ENCODE measurements at regions not wholly inside any gene's neighbourhood (a gene's known extent, or its start where the extent isn't known, plus 50 kb on each side); places are given as distances from the start of the nearest gene placed in this dataset.

- Histone ChIP-seq H3K9me3 (ENCODE audit: control insufficient read depth in 2 of 2, insufficient read depth in 1 of 2, low read depth in 1 of 2, low read length in 1 of 2) (no peaks in the 10 kb centered on the region), H3K27ac (ENCODE audit: low read depth in 1 of 3, low read length in 2 of 3) (no peak overlapping the region), H3K36me3 (ENCODE audit: control insufficient read depth in 3 of 3, insufficient read depth in 2 of 3, low read depth in 1 of 3, low read length in 3 of 3) (no peaks in the 10 kb centered on the region), H3K4me1 (ENCODE audit: control insufficient read depth in 3 of 3, insufficient read depth in 2 of 3, low read depth in 1 of 3, low read length in 2 of 3) (no peaks in the 10 kb centered on the region), H3K4me3 (ENCODE audit: low read depth in 1 of 3, low read length in 3 of 3) (no peak overlapping the region), H3K27me3 (ENCODE audit: control insufficient read depth in 3 of 3, insufficient read depth in 3 of 3, low read length in 3 of 3) (no peaks in the 10 kb centered on the region)
- DNase-seq, result no peak
- FAIRE-seq, result no peak
Measured at GRCh38 chr1:60415696-60416095, 342.1 kb upstream of the C1orf87 start.

GRCh38 chr1:60413091-60413490 is 339.5 kb upstream of the C1orf87 start:
- H3K36me3 ChIP-seq (ENCODE audit: control insufficient read depth in 3 of 3, insufficient read depth in 2 of 3, low read depth in 1 of 3, low read length in 3 of 3), result no peaks in the 10 kb centered on the region
- 60 to 87% (median 72%) methylated on average over 1 of the region's 1 CpG for WGBS, 3 donors
- no peak overlapping the region for H3K27ac ChIP-seq (ENCODE audit: low read depth in 1 of 3, low read length in 2 of 3)
- no peaks in the 10 kb centered on the region for H3K4me1 ChIP-seq (ENCODE audit: control insufficient read depth in 3 of 3, insufficient read depth in 2 of 3, low read depth in 1 of 3, low read length in 2 of 3)
- no peaks in the 10 kb centered on the region for H3K27me3 ChIP-seq (ENCODE audit: control insufficient read depth in 3 of 3, insufficient read depth in 3 of 3, low read length in 3 of 3)
- no peak for DNase-seq
- H3K4me3 ChIP-seq (ENCODE audit: low read depth in 1 of 3, low read length in 3 of 3), result no peak overlapping the region
- no peak for FAIRE-seq
- no peaks in the 10 kb centered on the region for H3K9me3 ChIP-seq (ENCODE audit: control insufficient read depth in 2 of 2, insufficient read depth in 1 of 2, low read depth in 1 of 2, low read length in 1 of 2)

GRCh38 chr1:60411591-60411990 is 338.0 kb upstream of the C1orf87 start:
- H3K4me3 ChIP-seq (ENCODE audit: low read depth in 1 of 3, low read length in 3 of 3), result no peak overlapping the region
- no peaks in the 10 kb centered on the region for H3K4me1 ChIP-seq (ENCODE audit: control insufficient read depth in 3 of 3, insufficient read depth in 2 of 3, low read depth in 1 of 3, low read length in 2 of 3)
- DNase-seq, result no peak
- H3K9me3 ChIP-seq (ENCODE audit: control insufficient read depth in 2 of 2, insufficient read depth in 1 of 2, low read depth in 1 of 2, low read length in 1 of 2), result no peaks in the 10 kb centered on the region
- FAIRE-seq, result no peak
- H3K36me3 ChIP-seq (ENCODE audit: control insufficient read depth in 3 of 3, insufficient read depth in 2 of 3, low read depth in 1 of 3, low read length in 3 of 3), result no peaks in the 10 kb centered on the region
- no peaks in the 10 kb centered on the region for H3K27me3 ChIP-seq (ENCODE audit: control insufficient read depth in 3 of 3, insufficient read depth in 3 of 3, low read length in 3 of 3)
- H3K27ac ChIP-seq (ENCODE audit: low read depth in 1 of 3, low read length in 2 of 3), result no peak overlapping the region
- WGBS, 3 donors, result 38 to 54% (median 49%) methylated on average over 2 of the region's 2 CpGs

GRCh38 chr1:60402816-60403215 is 329.2 kb upstream of the C1orf87 start:
- Histone ChIP-seq H3K27ac (ENCODE audit: low read depth in 1 of 3, low read length in 2 of 3) (no peak overlapping the region), H3K27me3 (ENCODE audit: control insufficient read depth in 3 of 3, insufficient read depth in 3 of 3, low read length in 3 of 3) (peaks cover 0 to 4% (median 0%) of the 10 kb centered on the region in 3 donors), H3K4me3 (ENCODE audit: low read depth in 1 of 3, low read length in 3 of 3) (no peak overlapping the region), H3K36me3 (ENCODE audit: control insufficient read depth in 3 of 3, insufficient read depth in 2 of 3, low read depth in 1 of 3, low read length in 3 of 3) (no peaks in the 10 kb centered on the region), H3K9me3 (ENCODE audit: control insufficient read depth in 2 of 2, insufficient read depth in 1 of 2, low read depth in 1 of 2, low read length in 1 of 2) (no peaks in the 10 kb centered on the region), H3K4me1 (ENCODE audit: control insufficient read depth in 3 of 3, insufficient read depth in 2 of 3, low read depth in 1 of 3, low read length in 2 of 3) (no peaks in the 10 kb centered on the region)
- no peak for FAIRE-seq
- no peak for DNase-seq
- WGBS, 3 donors, result 57 to 67% (median 62%) methylated on average over 4 of the region's 4 CpGs

- Histone ChIP-seq H3K27me3 (ENCODE audit: control insufficient read depth in 3 of 3, insufficient read depth in 3 of 3, low read length in 3 of 3) (peaks cover 0 to 4% (median 0%) of the 10 kb centered on the region in 3 donors), H3K4me3 (ENCODE audit: low read depth in 1 of 3, low read length in 3 of 3) (no peak overlapping the region), H3K9me3 (ENCODE audit: control insufficient read depth in 2 of 2, insufficient read depth in 1 of 2, low read depth in 1 of 2, low read length in 1 of 2) (no peaks in the 10 kb centered on the region), H3K27ac (ENCODE audit: low read depth in 1 of 3, low read length in 2 of 3) (no peak overlapping the region), H3K4me1 (ENCODE audit: control insufficient read depth in 3 of 3, insufficient read depth in 2 of 3, low read depth in 1 of 3, low read length in 2 of 3) (no peaks in the 10 kb centered on the region), H3K36me3 (ENCODE audit: control insufficient read depth in 3 of 3, insufficient read depth in 2 of 3, low read depth in 1 of 3, low read length in 3 of 3) (no peaks in the 10 kb centered on the region)
- DNase-seq (no peak), FAIRE-seq (no peak)
- WGBS, 3 donors, result 87 to 93% (median 90%) methylated on average over 3 of the region's 3 CpGs
Measured at GRCh38 chr1:60402216-60402615, 328.6 kb upstream of the C1orf87 start.

GRCh38 chr1:60394436-60394835 is 320.9 kb upstream of the C1orf87 start:
- DNase-seq (no peak), FAIRE-seq (no peak)
- Histone ChIP-seq H3K4me3 (ENCODE audit: low read depth in 1 of 3, low read length in 3 of 3) (no peak overlapping the region), H3K36me3 (ENCODE audit: control insufficient read depth in 3 of 3, insufficient read depth in 2 of 3, low read depth in 1 of 3, low read length in 3 of 3) (no peaks in the 10 kb centered on the region), H3K9me3 (ENCODE audit: control insufficient read depth in 2 of 2, insufficient read depth in 1 of 2, low read depth in 1 of 2, low read length in 1 of 2) (no peaks in the 10 kb centered on the region), H3K4me1 (ENCODE audit: control insufficient read depth in 3 of 3, insufficient read depth in 2 of 3, low read depth in 1 of 3, low read length in 2 of 3) (no peaks in the 10 kb centered on the region), H3K27ac (ENCODE audit: low read depth in 1 of 3, low read length in 2 of 3) (no peak overlapping the region), H3K27me3 (ENCODE audit: control insufficient read depth in 3 of 3, insufficient read depth in 3 of 3, low read length in 3 of 3) (no peaks in the 10 kb centered on the region)
- WGBS, 3 donors, result 60 to 67% (median 64%) methylated on average over 3 of the region's 3 CpGs

- no peak for DNase-seq
- Histone ChIP-seq H3K27me3 (ENCODE audit: control insufficient read depth in 3 of 3, insufficient read depth in 3 of 3, low read length in 3 of 3) (no peaks in the 10 kb centered on the region), H3K4me1 (ENCODE audit: control insufficient read depth in 3 of 3, insufficient read depth in 2 of 3, low read depth in 1 of 3, low read length in 2 of 3) (no peaks in the 10 kb centered on the region), H3K36me3 (ENCODE audit: control insufficient read depth in 3 of 3, insufficient read depth in 2 of 3, low read depth in 1 of 3, low read length in 3 of 3) (no peaks in the 10 kb centered on the region), H3K4me3 (ENCODE audit: low read depth in 1 of 3, low read length in 3 of 3) (no peak overlapping the region), H3K27ac (ENCODE audit: low read depth in 1 of 3, low read length in 2 of 3) (no peak overlapping the region), H3K9me3 (ENCODE audit: control insufficient read depth in 2 of 2, insufficient read depth in 1 of 2, low read depth in 1 of 2, low read length in 1 of 2) (no peaks in the 10 kb centered on the region)
- no peak for FAIRE-seq
- 66 to 75% (median 71%) methylated on average over 3 of the region's 3 CpGs for WGBS, 3 donors
Measured at GRCh38 chr1:60390593-60391282, 317.2 kb upstream of the C1orf87 start.

GRCh38 chr1:60388092-60388987 is 314.8 kb upstream of the C1orf87 start:
- no peaks in the 10 kb centered on the region for H3K27me3 ChIP-seq (ENCODE audit: control insufficient read depth in 3 of 3, insufficient read depth in 3 of 3, low read length in 3 of 3)
- H3K4me3 ChIP-seq (ENCODE audit: low read depth in 1 of 3, low read length in 3 of 3), result no peak overlapping the region
- FAIRE-seq (no peak), DNase-seq (no peak)
- 57 to 72% (median 69%) methylated on average over 7 of the region's 7 CpGs for WGBS, 3 donors
- H3K9me3 ChIP-seq (ENCODE audit: control insufficient read depth in 2 of 2, insufficient read depth in 1 of 2, low read depth in 1 of 2, low read length in 1 of 2), result no peaks in the 10 kb centered on the region
- no peak overlapping the region for H3K27ac ChIP-seq (ENCODE audit: low read depth in 1 of 3, low read length in 2 of 3)
- H3K4me1 ChIP-seq (ENCODE audit: control insufficient read depth in 3 of 3, insufficient read depth in 2 of 3, low read depth in 1 of 3, low read length in 2 of 3), result no peaks in the 10 kb centered on the region
- H3K36me3 ChIP-seq (ENCODE audit: control insufficient read depth in 3 of 3, insufficient read depth in 2 of 3, low read depth in 1 of 3, low read length in 3 of 3), result no peaks in the 10 kb centered on the region
